HepG2 (cell line): ENCODE measurements at regions not wholly inside any gene's neighbourhood (a gene's known extent, or its start where the extent isn't known, plus 50 kb on each side); places are given as distances from the start of the nearest gene placed in this dataset.

Source experiments
- ATAC-seq: fragments of 200-7000 bp; cut with Tn5 transposase; 3 replicates; pipeline ENCODE4 v1.9.1; 2020; ENCODE audit warnings: mild to moderate bottlenecking, moderate library complexity
- BruUV-seq: library from RNA; stranded (reverse); fragments of 400-500 nt; replicated peaks from 2 replicates; lab custom pipeline; 2021; lab: Mats Ljungman, UMichigan
- CTCF ChIA-PET: fragments of 300-600 bp; formaldehyde crosslinking; extraction: SDS; loops from one replicate; lab custom pipeline; 2021; ENCODE audit warnings: low total read pairs, inconsistent platforms, low intra/inter-chr PET ratio; lab: Yijun Ruan, JAX
- POLR2A ChIA-PET: fragments of 350-600 bp; sonication (Branson Sonifier 250); formaldehyde crosslinking; loops from one replicate; lab custom pipeline; 2020; ENCODE audit warnings: antibody characterized with exemption, inconsistent platforms; lab: Yijun Ruan, JAX
- DNase-seq: peaks from one replicate; pipeline ENCODE4 v3.0.0-alpha.2; 2015; ENCODE audit warnings: low spot score
- FAIRE-seq: peaks from 3 replicates; lab custom pipeline; 2011; peaks lifted over from hg19 to GRCh38; lab: Jason Lieb, UNC
- H2AFZ ChIP-seq: one replicate; pipeline ENCODE4 v1.6.1; 2011; ENCODE audit warnings: low read length, inconsistent platforms
- H3K27ac ChIP-seq: fragments of 300-600 bp; 3 replicates; pipeline ENCODE4 v1.8.0; 2011; ENCODE audit warnings: mixed run types, mild to moderate bottlenecking, mixed read lengths, low read length, inconsistent platforms; ENCODE audit not compliant: insufficient read depth; ENCODE audit errors: extremely low read length
- H3K27me3 ChIP-seq, 2 experiments: fragments of 200-600 bp in 1 of 2; 2 replicates in 1 of 2; 3 replicates in 1 of 2; pipeline versions ENCODE4 v1.6.0 to v1.8.0; 2011; ENCODE audit warnings: low read length in 2 of 2, mild to moderate bottlenecking in 2 of 2, moderate library complexity in 2 of 2, inconsistent platforms in 1 of 2; ENCODE audit not compliant: insufficient read depth in 2 of 2, control insufficient read depth in 1 of 2
- H3K36me3 ChIP-seq, 2 experiments: fragments of 200-600 bp in 1 of 2; replicated peaks in 1 of 2; 2 replicates in 1 of 2; 3 replicates in 1 of 2; pipeline versions ENCODE4 v1.5.1 to v1.8.0; 2011; ENCODE audit warnings: low read length in 2 of 2, inconsistent platforms in 1 of 2; ENCODE audit not compliant: insufficient read depth in 2 of 2, control insufficient read depth in 1 of 2
- H3K4me1 ChIP-seq: 2 replicates; pipeline ENCODE4 v1.5.1; 2012; ENCODE audit warnings: low read length, inconsistent platforms; ENCODE audit not compliant: insufficient read depth
- H3K4me2 ChIP-seq: 2 replicates; pipeline ENCODE4 v1.6.0; 2011; ENCODE audit warnings: low read depth, low read length, inconsistent platforms
- H3K4me3 ChIP-seq, 3 experiments: fragments of 200-600 bp in 1 of 3; sonication (generic), shearing (Covaris generic) in 1 of 3; replicated peaks in 1 of 3; 2 replicates each; pipeline ENCODE4 v1.5.1; 2011 to 2016; ENCODE audit warnings: low read length in 3 of 3, inconsistent platforms in 2 of 3, low read depth in 2 of 3, mild to moderate bottlenecking in 2 of 3, control low read depth in 1 of 3, mixed read lengths in 1 of 3; ENCODE audit not compliant: insufficient read depth in 1 of 3
- H3K79me2 ChIP-seq: one replicate; pipeline ENCODE4 v1.6.1; 2011; ENCODE audit warnings: low read length, inconsistent platforms; ENCODE audit not compliant: insufficient read depth
- H3K9ac ChIP-seq: 2 replicates; pipeline ENCODE4 v1.6.0; 2011; ENCODE audit warnings: mild to moderate bottlenecking, low read depth, low read length, inconsistent platforms; ENCODE audit not compliant: insufficient read depth
- H3K9me3 ChIP-seq: 2 replicates; pipeline ENCODE4 v1.5.1; 2012; ENCODE audit warnings: mild to moderate bottlenecking, low read length
- H4K20me1 ChIP-seq: 2 replicates; pipeline ENCODE4 v1.6.0; 2011; ENCODE audit warnings: inconsistent platforms, mild to moderate bottlenecking, low read length, moderate library complexity; ENCODE audit not compliant: insufficient read depth
- GFI1 ChIP-seq: sonication (generic); formaldehyde crosslinking; IDR thresholded peaks from 2 replicates; pipeline ENCODE4 v1.5.0; 2020; ENCODE audit warnings: missing genetic modification reagents, mild to moderate bottlenecking, borderline replicate concordance
- HNRNPL ChIP-seq: fragments of 200-400 bp; formaldehyde crosslinking; IDR thresholded peaks from 2 replicates; pipeline ENCODE4 v1.6.1; 2017; ENCODE audit warnings: mild to moderate bottlenecking, low read depth, low read length
- KDM2A ChIP-seq: sonication (generic); formaldehyde crosslinking; IDR thresholded peaks from 2 replicates; pipeline ENCODE4 v1.4.0; 2020; ENCODE audit warnings: low read depth, missing genetic modification reagents, borderline replicate concordance
- MAFF ChIP-seq: IDR thresholded peaks from 2 replicates; pipeline ENCODE4 v1.6.1; 2011; ENCODE audit warnings: low read depth, low read length, improper control_type of control experiment
- MAFK ChIP-seq, 2 experiments: IDR thresholded peaks in 1 of 2; conservative IDR thresholded peaks in 1 of 2; 2 replicates each; pipeline ENCODE4 v1.6.1; 2011; ENCODE audit warnings: improper control_type of control experiment in 2 of 2, low read length in 2 of 2
- PHF21A ChIP-seq: sonication (generic); formaldehyde crosslinking; IDR thresholded peaks from 2 replicates; pipeline ENCODE4 v1.5.0; 2020; ENCODE audit warnings: mild to moderate bottlenecking, missing genetic modification reagents
- POLR2A ChIP-seq, 2 experiments: IDR thresholded peaks; 2 replicates each; pipeline ENCODE4 v1.6.1; 2011; ENCODE audit warnings: low read depth in 2 of 2, low read length in 2 of 2, mild to moderate bottlenecking in 1 of 2, moderate library complexity in 1 of 2; ENCODE audit not compliant: insufficient read depth in 1 of 2
- PRMT3 ChIP-seq: sonication (generic); formaldehyde crosslinking; IDR thresholded peaks from 2 replicates; pipeline ENCODE4 v1.8.1; 2022; ENCODE audit warnings: low read depth, mild to moderate bottlenecking, moderate library complexity, missing genetic modification reagents, borderline replicate concordance
- ZNF12 ChIP-seq: sonication (generic); formaldehyde crosslinking; IDR thresholded peaks from 2 replicates; pipeline ENCODE4 v1.5.0; 2020; ENCODE audit warnings: missing genetic modification reagents
- ZNF253 ChIP-seq: sonication (generic); formaldehyde crosslinking; IDR thresholded peaks from 2 replicates; pipeline ENCODE4 v1.8.0; 2022; ENCODE audit warnings: mild to moderate bottlenecking, missing genetic modification reagents, borderline replicate concordance
- ZNF431 ChIP-seq: sonication (generic); formaldehyde crosslinking; IDR thresholded peaks from 2 replicates; pipeline ENCODE4 v1.9.0; 2022; ENCODE audit warnings: missing genetic modification reagents, low read depth, mild to moderate bottlenecking, borderline replicate concordance
- ZNF660 ChIP-seq: sonication (generic); formaldehyde crosslinking; IDR thresholded peaks from 2 replicates; pipeline ENCODE4 v1.5.1; 2020; ENCODE audit warnings: mild to moderate bottlenecking, low read depth, missing genetic modification reagents, borderline replicate concordance
- WGBS: methylation state at CpG from one replicate; pipeline ENCODE4 v1.1.6; 2017; ENCODE audit warnings: low lambda C conversion rate; 5-methylcytosine and 5-hydroxymethylcytosine counted together
- in situ Hi-C: cut with HindIII; loops from 2 replicates; pipeline ENCODE4 v1.10.0; 2017; ENCODE audit warnings: low pct_unique_long_range_greater_than_20kb; ENCODE audit not compliant: extremely low pct_ligation_motif_present
- intact Hi-C: fragments of 100-400 bp; cut with micrococcal nuclease; formaldehyde crosslinking; loops from one replicate; pipeline ENCODE4 v1.10.0; 2022; ENCODE audit not compliant: unreplicated experiment

- H3K4me2 ChIP-seq, result no peak overlapping the region
- no peak overlapping the region for H3K4me3 ChIP-seq
- TF ChIP-seq ZNF253 (no peak), POLR2A (IDR thresholded peaks at IDR 0.05; ENCODE audit: insufficient read depth in 1 of 2, low read depth in 2 of 2, low read length in 2 of 2) (no peak), GFI1 (no peak)
- 95% methylated on average over 5 of the region's 5 CpGs for WGBS
- intact Hi-C loops (no loop called here), in situ Hi-C loops (no loop called here)
- FAIRE-seq, result no peak
- no peak overlapping the region for H3K27ac ChIP-seq
- H3K4me1 ChIP-seq, result no peaks in the 10 kb centered on the region
- no peaks in the 10 kb centered on the region; the same call in 1 of the 2 replicates for H4K20me1 ChIP-seq
- no peaks in the 10 kb centered on the region for H3K27me3 ChIP-seq
- CTCF ChIA-PET, result no interaction called here
- no peaks in the 10 kb centered on the region for H3K9me3 ChIP-seq
- no peak for ATAC-seq
- H2AFZ ChIP-seq, result no peak overlapping the region
- POLR2A ChIA-PET, result no interaction called here
- BruUV-seq, result no TSS peak
- H3K79me2 ChIP-seq, result peaks cover 34% of the 10 kb centered on the region
- H3K36me3 ChIP-seq, result no peaks in the 10 kb centered on the region; a peak in 2 of 5 replicates
- no peak for DNase-seq
- H3K9ac ChIP-seq, result no peak overlapping the region
These were observed 72.7 kb upstream of the MGAT5 start for GRCh38 chr2:134181219-134181618.

DNA sequence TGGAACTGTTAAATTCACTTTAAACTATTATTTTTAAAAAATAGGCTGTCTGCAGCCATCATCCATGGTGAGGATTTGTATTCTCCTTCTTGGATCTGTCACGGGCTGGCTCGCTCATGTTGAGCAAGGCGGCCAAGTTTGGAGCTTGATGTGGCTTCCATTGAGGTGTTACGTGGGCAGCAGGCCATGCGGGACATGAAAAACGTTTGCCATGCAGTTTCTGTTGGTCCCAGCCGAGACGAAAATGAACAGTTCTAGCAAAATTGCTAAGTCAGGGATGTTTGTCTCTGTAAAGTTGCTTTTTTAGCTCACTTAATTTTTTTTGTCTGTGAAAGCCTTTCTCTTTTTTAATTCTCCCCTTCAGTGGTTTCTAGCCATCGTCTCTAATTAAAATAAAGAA is 70.2 kb upstream of the MGAT5 start:
- peaks cover 7% of the 10 kb centered on the region for H3K4me1 ChIP-seq
- H3K9ac ChIP-seq, result no peak overlapping the region
- in situ Hi-C loops, result no loop called here
- ChIA-PET CTCF (no interaction called here), POLR2A (no interaction called here)
- no peaks in the 10 kb centered on the region for H3K9me3 ChIP-seq
- FAIRE-seq (no peak), DNase-seq (no peak), ATAC-seq (no peak)
- no peak overlapping the region for H3K27ac ChIP-seq
- peaks cover 40% of the 10 kb centered on the region for H3K79me2 ChIP-seq
- 97% methylated on average over 9 of the region's 9 CpGs for WGBS
- intact Hi-C loops, result no loop called here
- no peak overlapping the region for H3K4me2 ChIP-seq
- no peak overlapping the region for H3K4me3 ChIP-seq
- no peaks in the 10 kb centered on the region for H3K27me3 ChIP-seq
- no peak overlapping the region for H2AFZ ChIP-seq
- no peaks in the 10 kb centered on the region; the same call in 1 of the 2 replicates for H4K20me1 ChIP-seq
- H3K36me3 ChIP-seq, result no peaks in the 10 kb centered on the region; a peak in 1 of 5 replicates
- TF ChIP-seq KDM2A (CRISPR knock-in tag), result no peak
- peak; percentile 53 to 65; a peak in 3 of 4 replicates for TF ChIP-seq MAFK (conservative IDR thresholded peaks at IDR 0.05 in 1 of 2, IDR thresholded peaks at IDR 0.05 in 1 of 2; ENCODE audit: low read length in 2 of 2)
- TF ChIP-seq ZNF12 (CRISPR knock-in tag), result no peak
- no peak for TF ChIP-seq PHF21A (CRISPR knock-in tag)
- TF ChIP-seq ZNF660 (CRISPR knock-in tag), result no peak
- no peak for TF ChIP-seq PRMT3 (CRISPR knock-in tag)
- peak; percentile 30; the same call in 1 of the 2 replicates for TF ChIP-seq MAFF
- no peak for TF ChIP-seq HNRNPL
- TF ChIP-seq ZNF431 (CRISPR knock-in tag), result no peak
- no TSS peak for BruUV-seq
